HG03139 (cell line): ENCODE measurements at regions not wholly inside any gene's neighbourhood (a gene's known extent, or its start where the extent isn't known, plus 50 kb on each side); places are given as distances from the start of the nearest gene placed in this dataset.

ENCODE experiments used
- ATAC-seq: cut with Tn5 transposase; IDR thresholded peaks from one replicate; pipeline ENCODE4 v1.9.1; 2021; ENCODE audit not compliant: unreplicated experiment

- ATAC-seq: no peak
Observed at GRCh38 chr12:105915997-105916759, 222.6 kb downstream of the NUAK1 start.

- ATAC-seq: no peak
Observed at GRCh38 chr12:105916760-105917039, 222.1 kb downstream of the NUAK1 start.

GRCh38 chr12:105920161-105920684 is 218.5 kb downstream of the NUAK1 start:
- ATAC-seq: no peak

- ATAC-seq: no peak
Observed at GRCh38 chr12:105921055-105921454, 217.7 kb downstream of the NUAK1 start.

GRCh38 chr12:105921872-105922669 is 216.7 kb downstream of the NUAK1 start:
- no peak for ATAC-seq

GRCh38 chr12:105922670-105923102 is 216.1 kb downstream of the NUAK1 start:
- no peak for ATAC-seq

- no peak for ATAC-seq
Observed at GRCh38 chr12:105924526-105925208, 214.1 kb downstream of the NUAK1 start.

- ATAC-seq: no peak
Observed at GRCh38 chr12:105927564-105927963, 211.2 kb downstream of the NUAK1 start.

- ATAC-seq: no peak
Observed at GRCh38 chr12:105928436-105928835, 210.3 kb downstream of the NUAK1 start.

- no peak for ATAC-seq
Observed at GRCh38 chr12:105929192-105929591, 209.6 kb downstream of the NUAK1 start.

GRCh38 chr12:105930557-105931503 is 207.9 kb downstream of the NUAK1 start:
- no peak for ATAC-seq

GRCh38 chr12:105931762-105932570 is 206.8 kb downstream of the NUAK1 start:
- ATAC-seq: no peak

- no peak for ATAC-seq
Observed at GRCh38 chr12:105933671-105934665, 204.8 kb downstream of the NUAK1 start.

GRCh38 chr12:105935106-105935505 is 203.6 kb downstream of the NUAK1 start:
- ATAC-seq: no peak

GRCh38 chr12:105935981-105936380 is 202.8 kb downstream of the NUAK1 start:
- ATAC-seq: no peak

GRCh38 chr12:105936496-105936895 is 202.3 kb downstream of the NUAK1 start:
- ATAC-seq: no peak

GRCh38 chr12:105937009-105937408 is 201.7 kb downstream of the NUAK1 start:
- no peak for ATAC-seq

GRCh38 chr12:105939181-105939721 is 199.5 kb downstream of the NUAK1 start:
- no peak for ATAC-seq
